Fibroblast of the conjunctiva (primary cell): ENCODE measurements at regions not wholly inside any gene's neighbourhood (a gene's known extent, or its start where the extent isn't known, plus 50 kb on each side); places are given as distances from the start of the nearest gene placed in this dataset.
"Not testable (repeated sequence)": the region's sequence is repeated elsewhere in the genome, so short reads cannot be mapped to it uniquely, and the experiment has no call there.

Source experiments
- DNase-seq: peaks from one replicate; pipeline ENCODE4 v3.0.0-alpha.2; 2010; ENCODE audit warnings: low read depth

DNA sequence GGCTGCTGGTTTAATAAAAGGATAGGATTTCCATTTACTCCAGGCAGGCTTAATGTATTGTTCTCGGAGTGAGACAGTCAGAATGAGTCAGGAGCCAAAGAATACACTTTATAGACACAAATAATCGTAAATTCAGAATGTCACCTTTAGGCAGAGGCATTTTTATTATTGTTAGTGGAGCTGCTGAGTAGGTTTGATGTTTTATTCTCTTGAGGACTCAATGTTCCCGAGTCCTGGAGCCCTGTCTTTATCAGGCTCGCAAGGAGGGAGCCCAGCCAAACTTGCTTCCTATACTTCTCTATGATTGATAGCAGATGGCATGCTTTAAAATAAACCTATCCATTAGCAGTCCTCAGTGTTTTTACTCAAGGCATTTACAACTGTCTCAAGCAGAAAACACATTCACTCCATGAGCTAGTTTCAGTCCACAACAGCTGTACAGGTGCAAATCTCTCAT is 492.3 kb upstream of the ZEB2 start:
- peak; percentile 42 for DNase-seq

GRCh38 chr2:145010635-145011034 is 490.7 kb upstream of the ZEB2 start:
- no peak for DNase-seq

GRCh38 chr2:145007960-145008263 is 488.0 kb upstream of the ZEB2 start:
- DNase-seq: no peak

- DNase-seq: peak; percentile 56
Measured at GRCh38 chr2:145007093-145007959, 487.4 kb upstream of the ZEB2 start.

GRCh38 chr2:145002624-145003023 is 482.7 kb upstream of the ZEB2 start:
- DNase-seq: no peak

DNA sequence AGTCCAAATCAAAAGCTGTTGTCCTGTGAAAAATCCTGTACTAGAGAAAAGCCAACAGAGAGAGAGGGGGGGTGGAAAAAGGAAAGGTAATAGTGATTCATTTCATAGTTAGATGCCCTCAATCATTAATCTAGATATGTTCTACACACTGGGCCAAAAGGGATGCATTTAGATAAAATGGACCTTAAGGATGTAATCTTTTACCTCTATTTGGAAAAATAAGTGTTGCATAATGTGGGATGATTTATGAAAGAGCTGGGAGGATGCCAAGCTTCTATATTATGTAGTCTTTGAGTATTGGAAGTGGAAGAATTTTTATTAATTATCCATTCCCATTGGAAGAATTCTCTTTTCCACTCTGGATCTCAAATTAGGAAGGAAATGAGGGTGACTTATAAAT is 480.5 kb upstream of the ZEB2 start:
- no peak for DNase-seq

DNA sequence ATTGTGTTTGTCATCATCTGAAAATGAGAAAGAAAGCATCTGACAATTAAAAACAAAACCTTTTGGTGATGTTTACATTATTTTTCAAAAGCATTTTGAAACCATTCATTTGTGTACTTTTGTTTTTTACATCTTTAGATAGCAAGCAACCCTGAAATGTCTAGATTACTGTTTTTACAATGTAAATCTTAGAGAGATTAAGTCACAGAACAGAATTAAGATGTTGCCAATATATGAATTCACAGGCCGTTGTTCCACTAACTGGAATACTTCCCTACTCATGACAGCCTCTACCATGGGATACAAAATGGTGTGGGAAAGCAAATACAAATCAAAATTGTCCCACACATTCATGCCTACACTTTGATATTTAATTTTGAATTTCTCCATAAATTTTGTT is 480.0 kb upstream of the ZEB2 start:
- DNase-seq: no peak

DNA sequence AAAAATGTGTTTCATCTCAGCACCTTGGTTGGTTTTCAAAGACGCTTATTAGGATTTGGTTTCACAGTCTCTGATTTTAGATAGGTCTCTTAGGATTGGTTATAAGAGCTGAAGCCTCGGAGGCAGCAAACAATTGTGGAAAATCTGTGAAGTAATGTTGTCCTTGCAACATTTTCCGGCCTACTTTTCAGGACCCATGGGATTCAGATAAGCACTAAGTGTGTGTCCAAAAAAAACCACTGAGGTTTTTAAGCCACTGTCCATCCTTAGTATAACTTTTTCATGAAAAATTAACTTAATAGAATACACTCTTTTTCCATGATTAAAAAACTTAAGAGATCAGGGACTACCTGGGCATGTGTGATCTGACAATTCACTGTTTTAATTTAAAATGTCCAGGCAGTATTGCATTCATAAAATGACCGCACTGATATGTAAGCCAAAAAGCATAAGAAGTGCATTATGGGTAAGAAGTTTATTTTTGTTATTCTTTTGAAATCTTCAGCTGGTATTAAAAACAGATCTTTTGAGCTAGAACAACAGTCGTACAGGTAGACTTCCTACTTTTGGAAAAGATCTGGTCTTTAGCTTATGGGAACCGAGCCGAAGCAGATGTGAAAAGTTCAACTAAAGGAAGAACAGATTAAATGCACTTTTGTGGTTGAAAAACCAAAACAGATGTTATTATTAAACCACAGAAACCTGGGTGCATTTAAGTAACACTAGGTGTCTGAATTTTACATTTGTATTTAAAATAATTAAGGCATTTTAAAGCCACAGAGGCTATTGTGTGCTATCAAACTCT is 479.4 kb upstream of the ZEB2 start:
- DNase-seq: no peak

- no peak for DNase-seq
Measured at GRCh38 chr2:144998435-144998834, 478.5 kb upstream of the ZEB2 start.

DNA sequence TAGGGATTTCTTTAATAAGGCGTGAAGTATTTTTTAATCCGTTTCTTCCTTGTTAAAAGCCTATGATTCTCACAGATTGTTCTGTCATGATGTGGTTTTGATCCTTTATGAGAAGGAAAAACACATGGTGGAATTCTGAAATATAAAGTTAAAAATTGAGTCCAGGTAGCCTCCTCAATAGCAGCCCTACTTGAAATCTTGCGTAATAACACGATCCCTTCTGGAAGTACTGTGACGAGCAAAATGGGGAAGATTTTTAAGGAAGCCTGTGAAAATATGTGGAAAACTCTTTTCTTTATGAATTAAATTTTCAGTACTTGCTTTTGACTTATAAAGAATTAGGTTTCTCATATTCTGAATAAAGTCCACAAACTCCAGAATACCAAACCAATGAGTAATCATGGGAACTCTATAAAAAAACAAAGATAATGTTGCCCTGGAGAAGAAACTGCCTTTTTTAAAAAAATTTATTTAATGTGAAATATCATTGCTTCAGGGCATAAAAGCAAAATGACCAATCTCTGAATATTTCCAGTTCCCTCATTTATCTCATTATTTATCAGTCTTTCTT is 476.4 kb upstream of the ZEB2 start:
- DNase-seq: no peak

- no peak for DNase-seq
Measured at GRCh38 chr2:144995482-144995881, 475.6 kb upstream of the ZEB2 start.

DNA sequence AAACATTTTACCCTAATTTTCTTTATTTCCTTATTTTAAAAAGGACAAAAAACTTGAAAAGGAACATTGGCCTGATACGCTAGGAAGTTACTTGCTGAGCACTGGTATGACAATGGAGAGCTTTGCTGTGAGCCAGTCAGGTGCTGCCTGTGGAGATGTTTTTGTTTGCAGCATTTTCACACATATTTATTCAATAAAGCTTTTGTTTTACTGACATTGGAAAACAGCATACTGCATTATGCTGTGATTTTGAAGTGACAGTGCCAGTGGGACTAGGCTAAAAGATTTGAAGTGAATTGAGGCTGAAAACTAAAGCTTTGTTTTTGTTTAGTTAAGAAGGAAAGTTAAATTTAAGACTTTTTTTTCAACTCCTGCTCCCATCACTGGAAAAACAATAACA is 470.7 kb upstream of the ZEB2 start:
- no peak for DNase-seq

- no peak for DNase-seq
Measured at GRCh38 chr2:144989579-144990270, 469.8 kb upstream of the ZEB2 start.

DNA sequence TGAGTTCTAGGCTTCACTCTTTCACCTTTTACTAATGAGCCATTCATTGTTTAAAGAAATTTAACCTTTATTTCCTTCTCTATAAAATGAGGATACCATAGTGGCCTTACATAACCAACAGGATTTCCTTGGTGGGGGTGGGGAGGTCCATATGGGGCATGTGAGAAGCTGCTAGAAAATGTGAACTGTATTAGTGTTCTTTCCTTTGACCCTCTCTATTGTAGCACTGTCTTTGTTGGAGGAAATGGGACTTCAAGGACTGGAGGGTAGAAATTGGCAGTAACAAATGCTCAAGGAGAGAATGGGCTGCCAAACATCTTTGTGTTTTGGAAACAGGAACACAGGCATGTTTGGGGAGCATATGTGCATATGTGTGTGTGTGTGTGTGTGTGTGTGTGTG is 468.7 kb upstream of the ZEB2 start:
- DNase-seq: no peak

GRCh38 chr2:144986691-144987090 is 466.8 kb upstream of the ZEB2 start:
- no peak for DNase-seq

- no peak for DNase-seq
Measured at GRCh38 chr2:144984038-144984437, 464.1 kb upstream of the ZEB2 start.

DNA sequence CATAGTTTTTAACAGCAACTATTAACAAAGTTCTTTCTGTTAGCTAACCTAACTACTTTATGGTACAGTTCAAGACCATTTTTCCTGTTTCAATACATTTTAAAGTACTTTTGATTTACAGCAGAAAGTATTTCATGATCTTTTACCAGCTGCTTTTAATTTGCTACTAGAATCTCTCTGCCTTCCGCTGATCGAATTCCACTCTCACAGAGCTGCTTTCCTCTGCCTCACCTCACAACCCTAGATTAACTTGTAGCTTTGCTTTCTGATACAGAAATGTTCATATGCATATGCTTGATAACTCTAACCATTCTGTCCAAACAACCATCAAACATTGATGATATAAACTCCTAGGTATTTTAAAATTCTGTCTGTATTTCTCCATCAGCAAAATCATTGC is 463.2 kb upstream of the ZEB2 start:
- DNase-seq: no peak

DNA sequence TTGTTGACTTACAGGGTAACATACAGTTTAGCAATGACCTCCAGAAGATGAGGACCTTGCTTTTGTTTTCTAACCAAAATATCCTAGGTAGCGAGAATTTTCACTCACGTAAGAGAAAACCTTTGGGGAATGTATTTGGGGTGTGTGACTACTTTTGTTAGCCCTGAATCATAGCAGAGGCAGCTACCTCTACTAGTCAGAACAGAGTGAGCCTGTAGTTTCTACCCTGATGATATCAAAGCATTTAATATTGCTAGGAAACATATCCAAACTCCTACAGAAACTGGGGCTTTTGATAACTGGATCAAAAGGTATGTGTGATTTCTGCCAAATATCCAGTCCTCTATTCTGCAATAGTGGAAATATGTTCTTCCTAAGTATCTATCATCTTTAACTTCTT is 462.6 kb upstream of the ZEB2 start:
- DNase-seq: no peak

DNA sequence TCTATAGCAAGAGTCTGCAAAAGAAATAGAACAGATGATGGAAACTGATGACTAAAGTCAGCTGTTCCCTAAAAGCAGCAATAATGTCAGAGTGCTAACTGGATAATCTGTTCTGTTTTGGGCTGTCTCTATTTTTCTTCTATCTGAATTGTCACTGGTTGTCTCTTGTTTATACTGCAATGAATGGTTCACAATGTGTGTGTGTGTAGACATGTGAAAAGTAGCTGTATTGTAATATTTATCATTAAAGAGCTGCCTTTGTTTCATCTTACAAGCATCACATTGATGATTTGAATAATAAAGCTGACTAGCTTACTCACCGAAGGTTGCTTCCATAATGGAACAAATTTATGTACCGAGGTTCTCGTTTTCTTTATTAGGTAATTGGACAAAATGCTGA is 456.0 kb upstream of the ZEB2 start:
- no peak for DNase-seq

DNA sequence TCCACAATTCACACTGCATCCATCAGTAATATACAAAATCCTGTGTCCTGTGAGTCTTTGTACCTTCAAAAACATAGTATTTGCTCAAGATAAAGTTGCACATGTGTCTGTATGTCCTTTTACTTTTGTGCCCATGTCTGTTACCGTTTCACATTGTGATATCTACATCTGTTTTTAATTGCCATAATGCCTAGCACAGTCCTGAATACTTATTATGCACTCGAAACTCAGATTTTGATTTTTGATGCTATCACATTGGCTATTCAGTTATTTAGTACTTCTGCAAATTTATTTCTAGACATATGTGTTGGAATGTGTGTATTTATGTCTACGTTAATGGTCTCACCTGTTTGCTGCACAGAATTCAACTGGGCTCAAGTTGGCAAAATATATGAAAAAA is 452.8 kb upstream of the ZEB2 start:
- no peak for DNase-seq

DNA sequence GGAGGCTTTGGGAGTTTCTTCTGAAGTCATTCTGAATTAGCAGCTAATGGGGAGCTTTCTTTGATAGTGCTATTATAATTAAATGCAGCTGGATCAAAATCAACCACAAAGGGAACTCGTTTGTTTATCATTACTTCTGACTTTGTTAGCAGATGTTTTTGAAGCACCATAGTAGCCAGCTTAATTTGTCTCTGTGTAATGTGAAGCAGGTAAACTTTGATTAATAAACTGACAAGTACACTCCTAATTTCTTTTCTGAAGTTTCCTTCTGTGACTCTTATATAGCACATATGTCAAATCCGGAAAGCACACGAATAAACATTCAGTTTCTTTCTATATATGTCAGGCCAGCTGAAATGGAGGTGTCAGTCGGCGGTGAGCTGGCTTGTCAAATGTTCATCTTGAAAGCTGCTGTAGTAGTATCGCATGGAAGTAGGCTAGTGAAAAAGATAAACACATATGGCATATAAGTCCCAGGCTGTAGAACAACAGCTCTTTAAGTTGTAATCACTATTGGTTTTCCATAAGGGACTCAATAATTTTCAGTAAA is 451.9 kb upstream of the ZEB2 start:
- DNase-seq: no peak

DNA sequence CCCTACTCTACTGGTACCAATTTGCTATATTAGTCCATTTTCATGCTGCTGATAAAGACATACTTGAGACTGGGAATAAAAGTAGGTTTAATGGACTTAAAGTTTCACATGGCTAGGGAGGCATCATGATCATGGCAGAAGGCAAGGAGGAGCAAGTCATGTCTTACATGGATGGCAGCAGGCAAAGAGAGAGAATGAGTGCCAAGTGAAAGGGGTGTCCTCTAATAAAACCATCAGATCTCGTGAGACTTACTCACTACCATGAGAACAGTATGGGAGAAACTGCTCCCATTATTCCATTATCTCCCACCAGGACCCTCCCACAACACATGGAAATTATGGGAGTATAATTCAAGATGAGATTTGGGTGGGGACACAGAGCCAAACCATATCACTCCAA is 450.5 kb upstream of the ZEB2 start:
- not testable (repeated sequence) for DNase-seq
